NCI-H1048 (cell line): ENCODE measurements at regions not wholly inside any gene's neighbourhood (a gene's known extent, or its start where the extent isn't known, plus 50 kb on each side); places are given as distances from the start of the nearest gene placed in this dataset.

Source experiments
- DNase-seq: peaks from one replicate; lab custom pipeline; 2025; lab: John Stamatoyannopoulos, UW

DNA sequence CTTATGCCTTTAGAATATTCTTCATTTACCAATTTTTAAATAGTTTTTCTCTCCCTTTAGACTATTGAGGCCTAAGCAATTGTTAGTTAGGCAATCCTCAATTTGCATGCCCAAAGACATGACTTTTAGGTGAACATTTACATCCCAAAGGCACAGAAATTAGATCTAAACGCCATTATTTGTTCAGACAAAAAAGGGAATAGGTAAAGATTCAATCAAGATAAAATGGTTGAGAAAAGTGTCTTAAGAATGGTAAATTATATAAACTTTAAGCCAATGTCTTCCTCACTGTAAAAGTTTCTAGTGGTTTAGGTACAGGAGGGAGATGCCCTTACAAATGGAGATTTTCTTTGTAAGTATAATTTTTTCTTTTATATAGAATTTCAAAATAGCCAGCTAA lies 50.2 kb upstream of the MME start:
- no peak for DNase-seq

DNA sequence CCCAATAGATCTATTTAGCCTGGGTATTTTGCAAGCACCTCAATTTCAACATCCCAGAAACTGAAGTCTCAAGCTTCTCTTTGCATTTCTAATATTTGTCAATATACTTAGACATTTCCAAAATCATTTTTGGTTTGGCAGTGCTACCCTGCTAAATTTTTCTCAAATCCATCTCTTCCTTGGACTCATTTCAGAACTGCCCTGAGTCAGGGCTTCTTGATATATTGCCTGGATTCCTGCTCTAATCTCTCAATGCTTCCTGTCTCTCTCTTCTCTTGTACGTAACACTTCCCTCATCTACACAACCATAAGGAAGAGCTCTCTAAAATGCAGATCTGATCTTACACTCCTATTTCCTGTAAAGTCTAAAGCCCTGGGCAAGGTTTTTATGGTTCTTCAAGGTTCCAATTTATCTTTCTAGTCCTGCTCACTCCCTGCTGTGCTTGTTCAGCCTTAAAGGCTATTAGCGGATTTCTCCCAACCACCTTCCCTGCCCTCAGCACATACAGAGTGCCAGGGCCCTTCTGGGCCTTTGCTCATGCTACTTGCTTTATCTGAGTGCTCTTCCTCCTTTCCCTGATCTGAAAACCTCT lies 53.0 kb upstream of the MME start:
- DNase-seq, result no peak

DNA sequence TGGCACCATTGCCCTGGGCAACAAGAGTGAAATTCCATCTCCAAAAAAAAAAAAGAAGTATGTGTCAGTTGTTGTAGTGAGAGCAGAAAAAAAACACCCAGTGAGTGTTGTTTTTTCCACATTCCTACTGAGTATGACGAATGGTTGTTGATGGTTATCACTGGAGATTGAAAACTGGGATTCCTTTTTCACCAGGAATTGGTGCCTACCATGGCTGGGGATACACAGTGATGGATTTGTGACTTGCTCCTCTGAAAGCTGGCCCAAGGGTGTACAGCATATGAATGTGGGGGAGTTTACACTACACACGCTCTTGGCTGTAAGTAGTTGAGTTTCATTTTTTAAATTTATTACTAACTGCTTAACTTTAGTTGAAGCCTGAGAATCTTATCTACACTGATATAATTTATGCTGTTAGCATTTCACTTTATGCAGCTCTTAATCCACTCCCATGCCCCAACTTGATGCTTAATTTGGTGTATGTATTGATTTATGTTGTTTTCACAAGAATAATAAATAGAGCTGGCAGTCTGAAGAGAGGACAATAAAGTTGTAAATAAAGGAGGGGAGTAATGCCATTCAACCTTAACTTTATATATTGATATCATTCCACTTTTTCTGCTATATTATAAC lies 56.0 kb upstream of the MME start:
- DNase-seq, result no peak

DNA sequence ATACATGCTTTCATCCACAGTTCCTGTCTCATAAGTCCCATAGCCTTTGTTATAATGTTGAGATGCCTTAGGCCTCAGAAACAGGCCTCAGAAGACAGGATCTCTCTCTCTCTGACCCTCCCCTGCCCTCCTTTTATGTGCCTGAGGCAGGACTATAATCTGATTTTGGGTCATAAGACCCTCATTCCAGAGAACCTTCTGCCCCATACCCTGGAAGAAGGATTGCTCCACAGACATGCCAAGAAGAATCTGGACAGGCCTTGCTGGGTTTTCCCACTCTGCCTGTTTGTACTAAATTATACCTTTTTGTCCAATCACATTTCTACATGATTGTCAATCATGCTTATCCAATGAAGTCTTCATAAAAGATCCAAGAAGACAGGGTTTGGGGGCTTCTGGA lies 57.2 kb upstream of the MME start:
- no peak for DNase-seq

DNA sequence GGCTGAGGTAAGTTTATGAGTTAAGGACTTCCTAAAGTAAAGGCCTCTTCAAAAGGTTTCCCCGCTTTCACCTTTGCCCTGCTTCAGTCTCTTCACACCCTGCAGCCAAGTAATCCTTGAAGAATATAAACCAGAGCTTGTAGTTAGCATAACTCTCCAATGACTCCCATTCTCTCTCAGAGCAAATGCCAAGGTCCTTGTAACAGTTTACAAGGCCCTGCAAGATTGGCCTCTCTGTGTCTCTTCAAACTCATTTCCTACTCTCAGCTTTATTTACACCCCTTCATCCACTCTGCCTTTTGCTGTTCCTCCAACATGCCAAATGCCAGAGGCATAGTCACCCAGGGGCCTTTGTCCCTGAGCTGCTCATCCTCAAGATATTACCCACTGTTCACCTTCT lies 60.5 kb upstream of the MME start:
- no peak for DNase-seq

DNA sequence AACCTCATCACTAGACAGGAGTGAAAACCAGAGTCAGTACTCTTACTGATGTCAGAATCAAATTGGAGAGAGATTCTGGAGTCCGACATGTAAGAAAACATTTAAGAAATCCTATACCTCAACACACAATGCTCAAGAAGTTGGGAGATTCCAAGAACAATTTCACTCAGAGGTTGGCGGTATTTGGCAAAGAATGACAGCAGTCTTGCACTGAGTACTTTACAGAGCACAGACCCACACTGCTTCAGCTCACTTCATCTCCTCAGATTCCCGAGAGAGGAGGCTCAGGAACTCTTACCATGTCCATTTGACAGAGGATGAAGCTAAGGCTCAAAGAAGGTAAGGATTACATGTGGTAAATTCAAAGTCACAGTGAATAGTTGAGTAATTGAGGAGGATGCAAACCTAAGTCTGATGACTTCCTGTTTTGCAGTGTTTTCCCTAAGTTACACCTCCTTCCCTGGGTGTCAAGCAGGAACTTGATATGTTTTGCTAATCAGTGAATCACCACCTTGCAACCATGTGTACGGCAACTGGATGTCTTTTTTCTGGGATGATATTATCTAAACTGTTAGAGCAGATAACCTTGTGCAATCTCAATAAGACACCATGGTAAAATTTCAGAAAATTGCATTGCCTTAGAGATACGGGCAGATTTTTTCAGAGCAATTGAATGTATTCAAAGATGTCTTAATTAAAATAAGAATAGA lies 61.3 kb upstream of the MME start:
- no peak for DNase-seq

DNA sequence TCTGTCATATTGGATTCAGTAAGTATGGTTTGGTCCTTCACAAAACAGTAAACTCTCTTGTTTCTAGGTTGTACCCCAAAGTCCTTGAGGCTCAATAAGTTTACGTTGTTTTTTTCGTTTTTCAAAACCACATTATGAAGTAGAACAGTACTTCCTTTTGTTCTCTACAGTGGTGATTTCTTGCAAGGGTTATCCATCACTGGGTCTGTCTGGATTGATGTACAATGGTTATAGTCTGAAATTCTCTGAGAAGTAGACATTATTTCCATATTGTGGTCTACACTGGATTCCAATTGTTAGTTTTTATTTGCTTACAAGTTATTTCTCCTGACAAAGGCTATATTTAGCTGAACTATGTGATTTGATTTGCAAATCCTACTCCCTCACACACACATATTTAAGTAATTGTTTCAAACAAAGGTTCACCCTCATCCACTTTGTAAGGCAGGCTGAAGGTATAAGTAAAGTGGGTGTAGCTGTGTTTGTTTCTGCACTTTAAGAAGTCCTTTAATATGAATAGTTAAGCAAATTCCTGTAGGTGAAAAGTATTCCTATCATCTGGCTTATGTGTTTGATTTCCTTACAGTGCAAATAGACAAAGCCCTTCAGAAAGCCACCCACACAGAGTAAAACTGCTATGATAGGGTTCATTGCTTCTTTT lies 64.2 kb upstream of the MME start:
- DNase-seq, result peak; percentile 99

DNA sequence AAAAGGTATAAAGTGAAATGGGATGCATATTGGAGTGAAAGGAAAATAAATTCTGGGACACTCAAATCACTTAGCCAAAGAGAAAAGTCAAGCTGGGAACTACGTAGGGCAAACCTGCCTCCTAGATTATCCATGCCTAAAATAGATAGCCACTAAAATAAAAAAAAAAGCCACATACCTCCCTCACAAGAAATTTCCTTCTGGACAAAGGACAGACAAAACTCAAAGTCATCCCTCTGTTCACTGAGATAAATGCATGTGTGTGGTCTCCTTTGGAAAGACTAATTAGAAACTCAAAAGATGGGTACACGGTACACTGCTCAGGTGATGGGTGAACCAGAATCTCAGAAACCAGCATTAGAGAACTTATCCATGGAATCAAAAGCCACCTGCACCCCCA lies 65.2 kb upstream of the MME start:
- no peak for DNase-seq

DNA sequence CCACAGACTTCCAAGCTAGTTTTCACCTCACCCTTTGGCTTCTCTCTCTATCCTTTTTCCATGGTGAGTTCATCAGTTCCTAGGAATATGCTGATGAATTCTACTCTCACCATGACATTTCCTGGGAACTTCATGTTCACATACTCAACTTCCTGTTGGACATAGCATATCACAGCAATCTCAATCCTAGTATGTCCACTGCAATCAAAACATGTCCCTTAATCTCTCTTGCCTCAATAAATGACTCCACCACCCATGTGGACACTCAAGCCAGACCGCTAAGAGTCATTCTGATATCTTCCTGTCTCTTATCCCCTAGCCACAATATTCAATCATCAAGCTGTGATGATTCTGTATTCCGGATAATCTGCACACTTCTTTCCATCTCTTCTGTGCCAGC lies 66.7 kb upstream of the MME start:
- DNase-seq, result no peak

DNA sequence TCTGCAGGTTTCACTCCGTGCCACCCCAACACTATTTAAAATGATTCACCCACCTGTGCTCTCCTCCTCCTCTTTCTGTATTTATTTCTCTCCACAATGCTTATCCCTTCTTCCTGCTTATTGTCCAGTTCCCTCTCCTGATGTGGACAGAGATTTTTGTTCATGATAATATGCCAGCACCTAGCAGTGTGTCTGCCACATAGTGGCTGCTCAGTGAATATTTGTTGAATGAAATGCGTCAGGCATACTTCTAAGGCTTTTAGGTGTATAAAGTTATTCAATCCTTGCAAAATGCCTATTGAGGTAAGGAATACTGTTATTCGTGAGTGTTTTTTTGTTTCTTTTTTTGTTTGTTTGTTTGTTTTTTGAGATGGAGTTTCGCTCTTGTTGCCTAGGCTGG lies 67.5 kb upstream of the MME start:
- DNase-seq, result no peak

DNA sequence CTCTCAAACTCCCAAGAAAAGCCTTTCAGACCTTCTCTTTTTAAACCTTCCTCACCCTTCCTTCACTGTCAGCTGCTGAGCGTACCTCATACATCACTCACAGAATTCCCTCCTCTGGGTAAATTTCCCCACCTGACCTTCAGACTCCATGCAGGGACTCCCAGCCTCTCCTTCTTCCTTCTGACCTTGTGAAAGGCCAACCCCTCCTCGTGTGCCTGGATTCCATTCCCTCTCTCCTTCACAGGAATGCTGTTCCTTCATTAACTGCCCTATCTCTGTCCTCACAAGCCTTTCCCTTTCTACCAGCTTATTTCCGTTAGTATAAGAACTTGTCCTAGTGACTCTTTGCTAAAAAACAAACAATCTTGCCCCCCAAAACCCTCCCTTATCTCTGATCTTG lies 69.7 kb upstream of the MME start:
- DNase-seq, result no peak

DNA sequence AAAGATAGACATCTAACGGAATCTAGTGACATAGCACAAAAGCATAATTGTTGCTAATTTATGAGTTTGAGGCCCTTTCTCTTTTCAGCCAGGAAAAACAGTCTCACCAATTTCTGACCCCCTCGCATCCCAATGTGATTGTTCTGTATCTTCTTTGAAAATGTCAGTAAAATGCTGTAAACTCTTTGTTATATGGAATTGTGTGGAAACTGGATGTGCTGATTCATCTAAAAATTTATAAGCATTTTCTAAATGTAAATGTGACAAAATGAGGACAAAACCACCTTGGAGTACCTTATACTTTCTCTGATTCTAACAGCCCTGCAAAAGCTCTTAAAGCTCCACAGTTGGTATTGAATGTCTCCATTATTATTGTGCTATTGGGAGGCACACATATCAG lies 70.9 kb upstream of the MME start:
- DNase-seq, result no peak

DNA sequence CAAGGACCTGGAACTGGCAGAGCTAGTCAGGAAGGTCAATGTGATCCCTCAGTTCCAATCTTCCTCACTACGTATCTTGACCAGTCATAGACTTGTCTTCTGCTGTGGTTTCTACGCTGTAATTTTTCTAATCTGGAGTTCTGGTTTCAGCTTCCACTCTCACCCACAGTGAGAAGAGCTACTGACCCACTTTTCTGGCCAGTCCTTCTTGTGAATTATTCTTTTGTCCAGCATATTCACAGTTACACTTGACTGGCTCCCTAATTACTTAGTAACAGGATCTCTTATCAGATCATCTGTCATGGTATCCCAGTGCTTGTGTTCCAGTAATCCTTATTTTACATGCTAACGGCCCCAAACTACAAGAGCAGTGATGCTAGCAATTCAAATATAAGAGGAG lies 72.4 kb upstream of the MME start:
- DNase-seq, result no peak

DNA sequence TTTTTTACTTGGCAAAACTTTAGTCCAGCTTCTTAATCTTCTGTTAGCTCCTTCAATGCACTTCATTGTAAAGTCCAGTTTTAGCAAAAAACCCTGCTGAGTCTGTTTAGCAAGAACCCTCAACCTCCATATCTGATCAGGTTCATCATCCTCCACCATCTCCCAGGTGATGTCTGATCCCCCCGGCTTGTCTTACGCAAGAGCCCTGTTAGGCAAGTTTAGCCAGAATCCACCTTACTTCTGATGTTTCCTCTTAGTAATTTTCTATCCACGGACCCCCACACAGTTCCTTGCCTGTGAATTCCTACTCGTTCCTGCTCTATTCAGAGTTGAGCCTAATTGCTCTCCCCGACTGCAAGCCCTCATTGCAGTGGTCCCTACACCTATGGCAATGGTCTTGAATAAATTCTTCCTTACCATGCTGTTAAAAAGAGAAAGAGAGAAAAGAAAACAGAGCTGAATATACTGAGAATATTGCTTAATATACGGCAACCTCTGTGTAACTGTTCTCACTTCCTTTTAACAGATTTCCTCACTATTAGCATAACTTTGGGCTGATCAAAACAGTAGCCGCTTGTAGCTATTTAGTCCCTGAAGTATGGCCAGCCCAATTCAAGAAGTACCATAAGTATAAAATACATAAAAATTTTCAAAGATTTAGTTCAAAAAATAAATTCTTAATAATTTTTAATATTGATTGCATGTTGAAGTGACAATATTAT lies 78.7 kb upstream of the MME start:
- DNase-seq, result no peak

DNA sequence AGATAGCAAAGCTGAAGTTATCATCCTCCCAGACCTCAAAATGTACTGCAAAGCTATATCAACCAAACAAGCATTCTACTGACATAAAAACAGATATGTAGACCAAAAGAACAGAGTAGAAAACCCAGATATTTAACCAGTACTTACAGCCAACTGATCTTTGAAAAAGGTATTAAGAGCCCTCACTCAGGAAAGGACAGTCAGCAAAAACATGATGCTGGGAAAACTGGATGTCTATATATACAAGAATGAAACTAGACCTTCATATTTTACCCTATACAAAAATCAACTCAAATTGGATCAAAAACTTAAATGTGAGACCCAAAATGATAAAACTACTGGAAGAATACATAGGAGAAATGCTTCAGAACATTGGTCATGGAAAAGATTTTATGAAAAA lies 87.5 kb upstream of the MME start:
- no peak for DNase-seq

DNA sequence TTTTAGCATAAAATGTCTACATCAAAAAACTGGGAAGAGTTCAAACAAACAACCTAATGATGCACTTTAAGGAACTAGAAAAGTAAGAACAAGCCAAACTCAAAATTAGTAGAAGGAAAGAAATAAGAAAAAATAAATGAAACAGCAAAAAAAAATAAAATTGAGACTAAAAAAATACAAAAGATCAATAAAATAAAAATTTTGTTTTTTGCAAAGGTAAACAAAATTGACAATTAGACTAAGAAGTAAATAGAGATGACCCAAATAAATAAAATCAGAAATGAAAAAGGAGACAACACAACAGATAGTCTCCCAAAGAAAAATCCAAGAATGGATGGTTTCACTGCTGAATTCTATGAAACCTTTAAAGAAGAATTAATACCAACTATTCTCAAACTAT lies 89.6 kb upstream of the MME start:
- no peak for DNase-seq

DNA sequence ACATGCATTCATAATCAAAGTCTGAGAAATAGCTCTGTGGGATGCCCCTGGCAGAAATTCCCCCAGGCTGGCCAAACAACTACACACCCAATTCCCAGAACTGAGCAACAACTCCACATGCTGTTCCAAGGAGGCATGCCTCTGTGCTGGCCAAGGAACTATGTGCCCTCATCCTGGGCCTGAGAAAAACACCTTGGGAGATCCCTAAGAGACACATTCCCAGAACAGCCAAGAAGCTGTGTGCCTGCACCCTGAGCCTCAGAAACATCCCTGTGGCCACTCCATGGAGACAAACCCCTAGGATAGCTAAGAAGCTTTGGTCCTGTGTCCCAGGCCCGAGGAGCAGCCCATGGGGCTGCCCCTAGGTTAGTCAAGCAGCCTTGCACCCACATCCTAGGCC lies 92.3 kb upstream of the MME start:
- no peak for DNase-seq

DNA sequence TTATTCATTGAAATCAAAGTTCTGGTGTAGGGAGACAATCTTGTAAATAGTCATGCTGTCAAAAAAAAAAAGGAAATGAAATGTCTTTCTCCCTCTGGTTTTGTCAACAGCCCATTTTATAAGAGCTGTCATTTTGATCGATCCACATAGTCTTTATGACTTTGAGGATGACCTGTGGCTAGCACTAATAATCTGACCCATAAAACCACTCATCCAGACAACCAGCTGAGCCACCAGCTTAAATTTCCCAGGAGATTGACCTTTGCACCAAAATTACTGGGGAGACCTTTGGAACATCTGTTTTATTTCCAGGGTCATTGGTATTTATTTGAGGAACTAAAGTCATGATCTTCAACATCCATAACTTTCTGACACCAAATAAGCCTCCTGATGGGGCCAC lies 98.5 kb upstream of the MME start:
- DNase-seq, result no peak

DNA sequence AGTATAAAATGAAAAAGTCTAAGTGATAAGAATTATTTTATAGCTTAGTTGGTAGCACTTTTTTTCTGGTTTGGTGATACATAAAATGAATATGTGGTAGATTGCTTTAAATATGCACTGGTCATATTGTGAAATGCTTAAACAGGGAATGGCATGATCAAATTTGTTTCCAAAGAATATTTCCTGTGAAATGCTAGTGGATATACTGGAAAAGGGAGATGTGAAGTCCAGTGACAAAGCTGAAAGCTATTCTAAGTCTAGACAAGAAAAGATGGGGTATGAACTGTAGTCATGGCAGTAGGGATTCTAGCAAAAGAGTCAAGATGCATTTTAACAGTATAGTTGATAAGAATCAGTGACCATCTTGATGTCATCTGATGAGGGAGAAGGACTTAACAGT lies 98.9 kb upstream of the MME start:
- DNase-seq, result no peak

DNA sequence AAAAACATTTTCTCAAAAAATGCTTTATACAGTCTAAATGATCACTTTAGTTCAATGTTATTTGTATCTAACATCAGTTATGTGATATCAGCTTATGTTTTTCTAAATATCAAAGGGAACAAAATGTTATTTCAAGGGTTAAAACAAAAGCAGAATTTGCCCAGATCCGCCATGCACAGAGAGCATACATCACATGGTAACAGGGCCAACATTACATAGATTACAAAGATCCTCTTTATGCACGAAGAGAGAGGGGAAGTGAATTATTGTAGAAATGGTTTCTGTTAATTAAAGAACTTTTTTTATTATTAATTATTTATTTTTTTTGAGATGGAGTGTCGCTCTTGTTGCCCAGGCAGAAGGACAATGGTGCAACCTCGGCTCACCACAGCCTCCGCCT lies 100.8 kb upstream of the MME start:
- no peak for DNase-seq

DNA sequence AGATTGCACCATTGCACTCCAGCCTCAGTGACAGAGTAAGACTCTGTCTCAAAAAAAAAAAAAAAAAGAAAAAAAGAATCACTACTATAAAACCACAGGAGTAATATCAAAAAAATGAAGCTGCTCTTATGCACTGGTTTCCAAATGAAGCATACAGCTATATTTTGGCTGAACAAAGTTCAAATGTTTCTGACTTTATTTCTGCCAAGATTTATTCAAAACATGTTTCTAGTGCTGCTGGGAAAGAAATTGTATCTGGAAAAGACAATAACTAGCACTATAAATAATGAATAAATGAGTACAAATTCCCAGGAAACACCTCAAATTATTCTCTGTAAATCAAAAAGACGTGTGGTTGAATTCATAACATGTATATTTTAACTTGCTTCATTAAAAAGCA lies 102.5 kb upstream of the MME start:
- DNase-seq, result no peak

DNA sequence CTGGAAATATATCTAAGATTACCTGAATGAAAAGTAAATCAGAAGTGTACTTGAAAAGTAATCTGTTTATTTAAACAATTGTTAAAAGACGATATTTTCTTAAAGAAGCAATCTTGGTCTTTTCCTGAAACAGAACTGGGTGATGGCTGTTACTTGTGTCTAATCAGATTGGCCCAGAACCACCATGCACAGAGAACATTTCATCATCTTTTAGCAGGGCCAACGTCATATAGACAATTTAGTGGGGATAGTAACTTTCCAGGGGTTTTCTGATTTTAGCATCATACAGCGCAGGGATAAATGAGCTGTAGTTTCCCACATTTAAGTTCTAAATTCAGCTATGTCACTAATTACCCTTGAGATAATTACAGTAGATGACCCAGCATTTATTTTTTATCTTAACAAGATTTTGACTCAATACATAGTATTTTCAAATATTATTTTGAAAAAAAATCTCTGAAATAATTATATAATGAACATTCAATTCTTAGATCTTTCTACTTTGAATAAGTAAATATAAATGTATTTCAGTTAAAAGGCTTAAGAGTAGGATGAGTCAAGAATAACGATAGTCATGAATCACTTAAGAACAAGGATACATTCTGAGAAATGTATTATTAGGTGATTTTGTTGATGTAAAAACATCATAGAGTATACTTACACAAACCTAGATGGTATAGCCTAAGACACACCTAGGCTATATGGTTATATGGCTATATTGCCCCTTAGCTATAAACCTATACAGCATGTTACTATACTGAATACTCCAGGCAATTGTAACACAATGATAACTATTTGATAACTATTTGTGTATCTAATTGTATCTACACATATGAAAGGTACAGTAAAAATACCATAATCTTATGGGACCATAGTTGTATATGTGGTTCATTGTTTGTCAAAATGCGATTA lies 103.8 kb upstream of the MME start:
- DNase-seq, result no peak
